Stimulated activated CD8-positive, alpha-beta memory T cell treated with anti-CD3 and anti-CD28 coated beads, Interleukin-2, amount 100 ng/mL, for 1 hour (primary cell): ENCODE measurements at regions not wholly inside any gene's neighbourhood (a gene's known extent, or its start where the extent isn't known, plus 50 kb on each side); places are given as distances from the start of the nearest gene placed in this dataset.
A peak's percentile ranks its signal among the peaks of the same experiment; 100 is the strongest.

Source experiments
- DNase-seq, 2 donors: peaks; one replicate each; pipeline ENCODE4 v3.0.0-alpha.2; 2020; ENCODE audit warnings: low read depth in 2 of 2

DNA sequence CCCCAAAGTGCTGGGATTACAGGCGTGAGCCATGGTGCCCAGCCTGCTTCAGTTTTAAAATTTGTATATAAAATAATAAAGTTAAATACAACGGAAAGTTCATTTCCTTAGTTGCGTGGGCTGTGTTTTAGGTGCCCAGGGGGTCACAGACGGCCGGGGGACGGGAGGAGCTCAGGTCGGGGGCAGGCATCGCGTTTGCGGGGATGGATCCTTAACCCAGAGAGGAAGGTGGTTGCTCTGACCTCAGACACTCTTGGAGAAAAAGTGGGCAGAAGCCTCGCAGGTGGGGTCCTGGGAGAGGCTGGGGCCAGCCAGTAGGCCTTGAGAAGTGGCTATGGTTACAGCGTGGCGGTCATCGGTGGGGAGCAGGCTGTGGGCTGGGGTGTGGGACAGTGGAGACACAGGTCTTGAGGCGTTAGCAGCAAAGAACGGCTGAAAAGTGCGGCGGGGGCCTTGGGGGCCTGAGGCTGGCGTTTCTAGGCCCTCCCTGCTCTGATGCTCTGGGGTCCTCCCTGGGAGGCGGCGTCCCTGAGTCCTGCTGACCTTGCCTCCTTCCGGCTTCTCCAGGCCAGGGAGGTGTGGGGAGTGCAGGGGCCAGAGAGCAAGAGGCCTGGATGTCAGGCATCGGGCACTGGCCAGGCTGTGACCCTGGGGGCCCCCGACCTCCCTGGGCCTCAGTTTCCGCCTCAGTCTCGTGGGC lies 54.4 kb downstream of the UNCX start:
- DNase-seq, result no peak

DNA sequence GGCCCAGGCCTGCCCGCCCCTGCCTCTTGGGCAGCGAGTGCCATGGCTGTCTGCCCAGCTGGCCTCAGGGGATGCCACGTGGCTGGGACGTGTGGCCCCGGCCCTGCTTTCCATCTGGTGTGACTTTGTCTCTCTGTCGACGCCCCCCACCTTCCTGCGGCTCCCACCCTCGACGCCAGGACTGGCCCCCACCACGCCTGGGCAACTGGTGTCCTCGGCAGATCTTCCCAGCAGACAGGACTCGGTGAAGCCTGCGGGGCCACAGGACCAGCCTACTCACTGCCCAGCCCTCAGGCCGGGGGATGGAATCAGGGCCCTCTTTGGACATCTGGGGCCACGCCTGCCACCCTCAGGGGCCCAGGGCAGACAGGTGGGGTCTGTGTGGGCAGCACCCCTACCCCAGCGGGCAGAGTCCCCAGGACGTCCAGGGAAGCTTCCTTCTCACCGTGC lies 55.1 kb downstream of the UNCX start:
- DNase-seq, result no peak

DNA sequence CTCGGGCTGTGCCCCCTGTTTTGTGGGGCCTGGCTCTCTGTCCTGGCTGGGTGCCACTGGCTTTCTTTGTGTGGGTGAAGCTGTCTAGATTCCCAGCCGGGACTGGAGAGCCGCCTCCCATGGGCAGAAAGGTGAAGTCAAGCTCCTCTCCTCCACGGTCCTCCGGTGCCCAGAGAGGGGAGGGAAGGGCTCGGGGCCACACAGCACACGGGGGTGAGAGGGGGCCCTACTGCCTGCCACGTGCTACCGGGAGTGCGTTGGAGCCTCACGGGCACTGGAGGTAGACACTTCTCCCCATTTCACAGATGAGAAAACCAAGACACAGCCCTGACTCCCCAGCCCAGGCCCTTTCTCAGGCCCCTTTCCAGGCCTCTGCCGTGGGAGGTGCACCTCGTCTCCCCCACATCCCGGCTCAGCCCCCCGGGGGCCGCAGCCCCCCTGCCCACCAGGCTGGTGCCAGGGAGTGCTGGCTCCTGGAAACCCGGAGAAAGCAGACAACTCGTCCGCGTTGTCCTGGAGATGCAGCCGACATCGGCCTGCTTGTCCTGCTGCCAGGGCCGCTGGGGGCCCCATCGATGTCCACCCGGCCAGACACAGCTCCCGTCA lies 55.8 kb downstream of the UNCX start:
- no peak for DNase-seq

DNA sequence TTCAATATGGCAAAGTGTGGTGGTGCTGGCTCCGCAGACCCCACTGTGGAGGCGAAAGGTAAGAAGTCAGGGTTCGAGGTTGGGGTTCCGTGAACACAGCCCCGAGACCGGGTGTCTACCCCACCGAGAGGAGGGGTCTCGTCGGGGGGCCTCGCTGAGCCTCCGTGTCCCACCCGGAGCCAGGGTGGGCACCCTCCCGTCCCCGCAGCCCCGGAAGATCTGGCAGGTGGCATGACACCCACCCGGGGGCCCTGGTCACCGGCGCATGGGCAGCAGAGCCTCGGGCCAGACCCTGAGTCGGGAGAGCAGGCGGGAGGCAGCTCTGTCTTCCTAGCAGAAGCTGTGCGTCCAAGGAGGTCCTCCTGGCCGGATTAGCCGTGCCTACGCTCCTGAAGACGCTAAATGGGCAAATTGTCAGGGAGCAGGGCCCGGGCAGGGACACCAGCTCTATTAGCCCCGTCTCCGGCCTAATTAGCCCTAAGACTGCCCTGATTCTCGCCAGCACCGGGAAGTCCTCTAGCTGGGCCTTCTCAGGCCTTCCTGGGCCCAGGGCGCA lies 56.4 kb downstream of the UNCX start:
- DNase-seq, result no peak

DNA sequence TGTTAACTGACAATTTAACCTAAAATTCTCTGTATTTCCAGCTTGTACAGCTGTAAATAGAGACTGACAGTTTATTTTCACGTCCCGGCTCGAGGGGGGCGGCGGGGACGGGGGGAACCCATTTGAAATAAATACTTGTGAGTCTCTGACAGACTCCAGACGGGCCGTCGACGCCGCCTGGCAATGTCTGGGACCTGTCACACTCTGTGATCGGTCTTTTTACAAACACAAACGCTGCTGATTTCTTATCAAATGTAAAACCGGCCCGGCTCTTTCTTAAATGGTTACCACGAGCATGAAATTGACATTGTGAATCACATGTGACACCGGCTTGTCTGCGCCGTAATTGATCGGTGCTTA lies 57.0 kb downstream of the UNCX start:
- no peak for DNase-seq

DNA sequence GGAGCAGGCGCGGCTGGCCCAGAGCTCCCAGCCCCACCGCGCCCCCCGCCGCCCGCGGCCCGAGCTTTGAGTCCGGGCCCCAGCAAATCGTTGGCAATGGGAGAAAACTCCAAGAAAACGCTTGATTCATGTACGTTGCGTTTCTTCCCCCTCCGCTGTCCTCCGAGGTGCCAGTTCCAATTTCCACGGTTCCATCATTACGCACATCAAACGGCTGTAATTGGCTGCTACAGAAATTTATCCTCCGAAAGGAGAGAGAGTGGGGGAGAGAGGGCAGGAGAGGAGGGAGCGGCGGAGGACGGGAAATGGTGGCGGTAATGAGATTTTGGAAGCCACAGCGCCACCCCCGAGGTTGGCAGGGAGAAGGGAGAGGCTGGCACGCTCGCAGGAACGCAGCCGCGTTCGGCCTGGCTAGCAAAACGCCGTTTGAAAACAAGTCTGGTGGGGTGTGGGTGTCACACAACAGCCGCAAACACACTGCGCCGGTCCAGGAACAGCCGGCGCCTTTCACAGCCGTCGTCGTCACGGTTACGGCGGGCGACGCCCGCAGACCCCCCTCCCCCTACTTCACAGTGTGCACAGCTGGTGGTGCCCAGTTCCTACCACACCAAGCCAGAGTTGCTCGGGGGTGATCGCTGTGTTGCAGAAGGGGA lies 57.5 kb downstream of the UNCX start:
- peak in 1 of 2 donors; percentile 6 for DNase-seq

DNA sequence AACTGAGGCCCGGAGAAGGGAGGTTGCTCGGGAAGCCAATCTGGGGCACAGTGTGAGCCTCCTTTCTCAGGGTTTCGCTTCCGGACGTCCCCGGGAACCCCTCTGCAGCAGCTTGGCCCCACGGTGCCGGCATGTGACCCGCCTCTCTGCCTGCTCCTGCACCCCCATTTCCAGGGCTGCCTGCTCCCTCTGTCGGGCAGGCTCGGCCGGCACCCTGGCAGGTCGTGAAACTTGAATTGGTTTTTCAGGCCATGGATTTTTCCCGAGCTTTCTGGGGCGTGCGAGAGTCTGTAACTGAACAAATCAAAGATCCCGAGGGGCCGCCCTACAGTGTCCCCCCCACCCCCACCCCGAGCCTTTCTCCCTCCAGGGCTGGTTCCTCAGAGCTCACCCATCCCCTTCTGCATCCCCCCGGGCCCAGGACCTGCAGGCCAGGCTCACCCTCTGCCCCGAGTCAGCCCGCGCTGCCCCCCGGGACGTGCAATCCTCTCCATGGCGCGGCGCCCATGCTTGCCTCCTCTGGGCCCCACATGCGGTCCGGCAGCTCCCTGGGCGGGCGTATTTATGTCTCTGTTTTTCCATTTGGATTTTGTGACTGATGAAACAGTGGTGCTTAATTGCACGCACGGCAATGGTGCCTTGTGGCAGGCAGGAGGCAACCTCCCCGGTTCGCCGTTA lies 58.1 kb downstream of the UNCX start:
- DNase-seq, result no peak

DNA sequence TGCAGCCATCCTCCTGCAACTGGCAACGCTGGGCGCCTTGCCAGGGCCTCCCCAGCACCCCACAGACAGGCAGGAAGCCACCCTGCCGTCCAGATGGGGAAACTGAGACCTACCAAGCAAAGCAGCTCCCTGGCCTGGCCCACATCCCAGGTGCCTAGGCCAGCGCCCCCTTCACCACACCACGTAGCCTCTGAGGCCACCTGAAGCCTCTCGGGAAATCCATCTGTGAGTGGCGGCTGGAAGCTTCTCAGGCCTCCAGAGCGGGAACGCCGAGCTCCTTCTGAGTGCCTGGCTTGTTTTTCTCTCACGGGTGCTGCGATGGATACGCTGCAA lies 58.7 kb downstream of the UNCX start:
- DNase-seq, result no peak

DNA sequence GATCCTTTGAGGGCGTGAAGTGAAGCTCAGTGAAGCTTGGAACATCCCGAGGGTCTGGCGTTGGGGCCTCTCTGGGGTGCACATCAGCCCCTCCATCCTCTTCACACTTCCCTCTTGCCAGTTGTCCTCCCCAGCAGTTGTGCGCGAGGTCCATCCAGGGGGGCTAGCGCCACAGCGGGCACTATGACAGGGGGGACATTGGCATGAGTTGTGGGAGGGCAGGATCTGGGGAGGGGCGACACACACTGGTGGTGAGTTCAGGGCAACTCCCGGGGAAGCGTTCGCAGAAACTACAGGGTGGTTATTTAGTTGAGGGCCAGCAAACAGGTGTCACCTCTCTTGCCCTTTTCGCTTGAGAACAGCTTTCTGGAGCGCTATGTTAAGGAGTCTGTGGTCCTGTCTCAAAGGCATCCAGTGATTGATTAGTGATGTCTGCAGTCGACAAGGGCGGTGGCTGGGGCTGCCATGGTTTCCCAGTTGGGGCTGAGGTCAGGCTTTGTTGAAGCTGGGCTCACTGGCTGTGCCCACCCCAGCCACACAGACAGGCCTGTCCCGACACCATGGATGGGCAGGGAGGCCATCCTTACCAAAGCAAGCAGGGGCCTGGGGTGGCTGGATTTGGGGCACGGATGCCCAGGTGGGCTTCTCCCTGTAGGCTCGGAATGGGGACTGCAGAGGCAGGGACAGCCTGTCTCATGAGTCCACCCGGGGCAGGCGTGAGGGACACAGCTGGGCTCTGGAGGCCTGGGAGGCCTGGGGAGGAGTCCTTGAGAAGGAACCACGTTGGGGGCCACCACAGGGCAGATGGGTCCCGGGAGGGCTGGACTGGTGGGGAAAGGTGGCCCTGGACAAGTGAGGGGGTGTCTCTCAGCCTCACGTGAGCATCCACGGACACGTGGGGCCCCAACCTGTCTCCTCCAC lies 59.4 kb downstream of the UNCX start:
- no peak for DNase-seq

DNA sequence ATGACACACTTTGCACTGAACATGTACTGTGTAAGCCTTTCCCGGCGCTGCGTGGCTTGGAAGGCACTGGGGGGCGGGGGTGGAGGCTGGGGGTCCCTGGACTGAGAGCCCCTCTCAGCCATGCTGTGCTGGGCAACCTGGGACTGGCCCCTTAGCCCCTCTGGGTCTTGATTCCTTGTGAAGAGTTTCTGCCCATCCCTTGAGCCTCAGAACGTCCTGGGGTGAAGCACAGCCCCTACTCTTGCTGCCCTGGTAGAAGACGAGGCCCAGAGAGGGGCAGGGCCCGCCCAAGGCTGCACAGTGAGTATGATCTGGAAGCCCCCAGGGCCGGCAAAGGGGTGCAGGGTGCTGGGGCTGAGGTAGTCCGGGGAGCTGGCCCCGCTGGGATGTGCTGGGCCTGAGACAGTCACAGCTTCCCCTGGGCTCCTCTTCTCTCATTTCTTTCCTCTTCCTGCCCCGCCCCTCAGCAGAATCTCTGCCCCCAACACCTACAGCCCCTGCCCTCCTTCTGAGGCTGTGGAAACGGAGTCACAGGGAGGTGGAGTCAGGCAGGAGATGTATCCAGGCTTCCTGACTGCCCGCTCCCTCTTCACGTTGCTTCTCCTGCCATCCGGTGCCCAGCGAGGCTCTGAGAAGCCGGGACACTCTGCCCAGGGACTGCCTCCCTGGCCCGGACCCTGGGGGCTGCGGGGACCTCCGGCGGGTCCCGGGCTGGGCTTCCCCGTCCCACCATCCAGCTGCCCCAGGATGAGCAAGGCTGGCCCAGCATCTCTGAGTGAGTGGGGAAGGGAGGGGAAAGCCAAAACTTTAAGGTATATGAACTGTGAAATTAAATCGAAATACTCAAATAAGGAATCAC lies 60.5 kb downstream of the UNCX start:
- no peak for DNase-seq

DNA sequence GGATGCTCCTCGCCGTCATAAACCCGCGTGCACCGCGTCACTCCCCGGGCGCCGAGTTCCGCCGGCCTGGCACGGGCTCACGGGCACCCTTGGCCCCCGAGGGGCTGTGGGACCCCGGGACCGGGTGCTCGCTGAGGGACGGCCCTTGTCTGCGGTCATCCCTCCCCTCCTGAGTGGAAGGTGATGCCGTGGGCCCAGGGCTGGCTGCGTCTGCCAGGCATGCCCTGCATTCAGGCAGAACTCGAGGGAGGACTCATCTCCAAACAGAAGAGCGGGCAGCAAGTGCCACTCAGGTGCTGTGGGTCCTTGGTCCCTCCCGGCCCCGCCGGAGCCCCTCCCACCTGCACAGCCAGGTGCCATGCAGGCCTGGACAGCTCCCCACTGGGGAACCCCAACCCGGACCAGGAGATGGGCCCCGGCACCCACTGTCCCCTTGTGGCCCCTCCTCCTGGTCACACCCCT lies 61.3 kb downstream of the UNCX start:
- DNase-seq, result no peak

DNA sequence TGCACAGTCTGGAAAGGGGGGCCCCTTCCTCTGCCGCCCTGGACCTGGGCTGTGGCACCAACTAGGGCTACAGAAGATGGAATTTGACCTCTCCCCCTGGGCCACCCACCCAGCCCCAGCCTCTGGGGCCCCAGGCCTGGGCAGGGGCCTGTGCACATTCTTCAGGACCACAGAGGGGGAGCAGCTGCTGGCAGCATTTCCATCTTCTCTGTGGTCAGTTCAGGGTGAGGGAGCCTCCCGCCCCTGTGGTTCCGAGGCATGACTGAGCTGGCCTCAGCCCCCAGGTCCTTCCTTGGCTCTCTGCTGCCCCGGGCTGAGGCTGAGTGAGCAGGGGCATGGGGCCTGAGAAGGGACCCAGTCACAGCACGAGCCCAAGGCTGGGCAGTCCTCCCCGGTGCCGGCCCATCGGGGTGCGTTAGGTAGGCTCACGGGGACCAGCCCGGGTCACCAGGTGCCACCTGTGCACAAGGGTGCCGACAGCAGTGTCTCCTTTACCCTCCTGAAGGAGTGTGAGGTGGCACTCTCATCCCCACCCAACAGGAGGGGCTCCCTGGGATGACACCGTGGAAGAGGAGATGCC lies 63.2 kb downstream of the UNCX start:
- DNase-seq, result no peak

DNA sequence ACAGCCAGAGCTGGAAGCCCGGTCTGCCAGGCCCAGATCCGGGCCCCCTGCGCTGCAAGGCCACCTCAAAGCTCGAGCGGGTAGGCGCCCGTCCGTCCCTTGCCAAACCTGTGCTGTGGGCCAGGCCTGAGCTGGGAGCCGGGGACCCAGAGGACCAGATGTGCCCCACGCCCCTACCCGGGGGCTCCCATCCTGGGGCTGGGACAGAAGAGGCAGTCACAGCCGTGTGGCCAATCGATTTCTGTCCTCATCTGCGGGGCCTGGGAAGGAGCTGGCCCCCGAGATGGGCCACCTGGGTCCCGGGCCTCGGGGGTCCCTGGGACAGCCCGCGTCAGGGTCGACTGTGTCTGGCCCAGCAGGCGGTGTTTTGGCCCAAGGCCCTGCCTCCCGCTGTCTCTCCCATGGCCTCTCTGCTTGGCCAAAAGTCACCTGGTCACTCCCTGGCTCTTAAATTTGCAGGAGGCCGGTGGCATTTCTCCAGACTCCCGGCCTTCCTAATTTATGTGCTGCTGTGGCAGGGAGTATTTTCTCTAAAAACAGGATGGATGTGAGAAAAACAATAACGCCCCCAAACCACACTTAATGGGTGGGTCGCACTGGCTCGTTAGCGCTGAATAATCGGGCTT lies 63.8 kb downstream of the UNCX start:
- DNase-seq, result no peak

DNA sequence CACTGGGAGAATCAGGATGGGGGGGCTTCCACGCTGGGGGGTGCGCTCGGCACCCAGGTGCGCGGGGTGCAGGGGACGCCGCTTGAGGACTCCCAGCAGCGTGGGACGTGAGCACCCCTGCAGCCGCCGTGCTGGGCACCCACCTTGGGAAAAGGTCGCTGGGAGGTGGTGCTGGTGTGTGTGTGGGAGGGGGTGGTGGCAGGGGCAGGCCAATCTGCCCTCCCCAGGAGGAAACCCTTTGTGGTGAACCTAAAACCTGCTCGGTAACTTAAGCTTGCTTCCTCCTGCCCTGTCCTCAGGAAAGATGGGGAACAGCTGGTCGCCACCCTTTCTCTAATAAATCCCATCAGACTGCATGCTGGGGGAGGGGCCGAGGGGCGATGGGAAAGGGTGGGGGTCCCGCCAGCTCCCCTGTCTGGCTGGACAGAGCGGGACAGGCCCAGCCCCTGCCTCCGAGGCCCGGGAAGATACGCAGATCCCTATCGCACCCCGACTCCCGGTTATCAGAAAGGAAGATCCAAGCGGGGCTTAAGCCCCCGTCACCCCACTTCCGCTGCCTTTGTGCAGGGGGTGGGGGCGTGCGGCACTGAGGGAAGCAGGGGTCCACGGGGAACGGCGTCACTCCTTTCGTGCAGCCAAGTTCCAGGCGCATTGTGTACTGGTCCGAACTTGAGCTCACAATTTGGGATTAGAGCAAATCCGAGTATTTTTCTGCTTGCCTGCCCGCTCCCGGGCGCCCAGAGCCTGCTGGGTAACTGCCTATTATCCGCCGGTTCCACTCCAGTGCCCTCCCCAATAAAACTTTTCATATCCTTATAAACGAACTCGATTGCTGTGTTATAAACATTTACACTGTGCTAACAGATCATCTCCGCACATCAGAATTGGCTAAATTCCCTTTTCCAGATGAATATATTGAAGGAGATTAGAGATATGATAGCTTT lies 64.6 kb downstream of the UNCX start:
- DNase-seq, result no peak

DNA sequence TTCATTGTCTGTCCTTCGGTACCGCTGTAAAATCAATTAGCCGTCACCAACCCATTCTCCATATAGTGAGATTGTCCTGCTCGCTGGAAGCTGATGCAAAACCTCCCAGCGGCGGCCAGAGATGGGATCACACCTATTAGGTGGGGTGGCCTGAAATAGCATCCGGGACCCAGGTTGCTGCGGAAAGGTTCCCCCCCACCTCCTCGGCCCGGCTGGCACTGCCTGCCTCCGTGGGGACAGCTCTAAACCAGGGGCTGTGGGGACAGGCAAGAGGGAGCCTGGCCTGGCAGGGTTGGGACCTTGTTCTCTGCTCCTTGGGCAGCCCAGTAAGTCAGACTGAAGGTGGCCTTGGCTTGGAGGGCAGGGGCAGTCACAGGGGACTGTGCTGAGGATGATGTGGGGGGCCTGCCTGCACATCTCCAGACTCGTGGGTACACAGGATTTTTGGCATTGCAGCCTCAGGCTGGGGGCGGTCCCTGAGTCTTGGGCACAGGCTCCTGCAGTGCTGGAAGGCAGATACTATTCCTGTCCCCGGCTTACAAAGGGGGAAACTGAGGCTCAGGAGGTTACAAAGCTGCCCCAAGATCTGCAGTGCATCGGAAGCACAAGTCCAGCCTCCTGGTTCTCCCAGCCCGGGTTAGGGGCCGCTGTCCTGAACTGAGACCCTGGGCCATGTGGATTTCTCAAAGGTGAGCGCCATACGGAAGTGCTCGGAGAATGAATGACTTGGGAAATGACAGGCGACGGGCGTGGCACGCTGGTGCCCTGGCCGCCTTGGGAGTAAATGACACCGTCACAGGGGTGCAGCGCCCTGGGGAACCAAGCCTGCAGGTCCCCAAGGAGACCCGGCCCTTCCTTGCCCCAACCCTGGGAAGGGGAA lies 65.6 kb downstream of the UNCX start:
- no peak for DNase-seq

DNA sequence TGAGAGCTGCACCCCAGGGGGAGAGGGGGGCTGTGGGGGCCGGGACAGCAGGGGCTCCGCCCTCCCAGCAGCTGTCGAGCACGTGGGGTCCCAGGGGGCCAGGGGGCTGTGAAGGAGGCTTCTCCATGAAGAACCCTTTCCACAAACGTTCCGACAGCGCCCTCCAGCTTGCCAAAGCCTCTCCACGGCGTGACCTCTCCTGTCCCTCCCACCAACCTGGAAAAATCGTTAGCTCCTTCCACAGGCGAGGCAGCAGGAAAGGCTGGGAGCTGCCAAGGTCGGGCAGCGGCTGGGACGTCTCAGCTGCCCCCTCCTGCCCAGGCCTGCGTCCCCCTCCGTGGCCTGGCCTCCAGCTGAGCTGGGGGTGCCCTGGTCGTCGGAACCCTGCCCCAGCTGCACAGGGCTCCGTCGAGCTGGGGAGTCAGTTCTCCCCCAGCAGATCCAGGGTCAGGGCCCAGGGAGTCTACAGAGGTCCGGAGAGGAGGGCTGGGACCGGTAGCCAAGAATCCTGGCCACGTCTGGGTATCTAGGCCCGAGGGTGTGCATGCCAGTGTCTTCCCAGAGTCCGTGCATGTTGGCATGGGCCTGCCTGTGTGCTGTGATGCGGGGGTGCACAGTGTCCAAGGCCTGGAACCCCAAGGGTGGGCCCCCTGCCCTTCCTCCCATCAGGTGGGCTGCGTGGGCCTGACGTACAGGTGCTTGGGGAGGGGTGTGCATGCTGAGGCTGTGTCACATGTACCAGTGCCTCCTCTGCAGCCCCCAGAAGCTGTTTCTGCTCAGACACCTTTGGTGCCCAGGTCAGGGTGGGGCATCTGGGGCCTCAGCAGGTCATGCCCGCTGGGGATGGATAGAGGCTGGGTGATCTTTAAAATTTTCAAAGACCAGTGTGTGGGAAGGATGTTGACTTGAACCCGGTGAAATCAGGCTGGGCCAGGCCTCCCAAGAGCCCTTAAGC lies 66.5 kb downstream of the UNCX start:
- no peak for DNase-seq
